Body of pancreas (tissue), 4 donors: ENCODE measurements at regions not wholly inside any gene's neighbourhood (a gene's known extent, or its start where the extent isn't known, plus 50 kb on each side); places are given as distances from the start of the nearest gene placed in this dataset.
"Not testable (repeated sequence)": the region's sequence is repeated elsewhere in the genome, so short reads cannot be mapped to it uniquely, and the experiment has no call there.

Experiments
- ATAC-seq: fragments of 150-250 bp; one replicate; pipeline ENCODE4 v1.9.1; 2016
- DNase-seq, 4 donors: peaks; one replicate each; pipeline ENCODE4 v3.0.0-alpha.2; 2019
- H3K27ac ChIP-seq, 4 donors: fragments of 200-600 bp; sonication (generic); 1 replicate in 3 of 4; 2 replicates in 1 of 4; pipeline versions ENCODE4 v1.5.1 to v1.6.1; 2016 to 2019; ENCODE audit warnings: mild to moderate bottlenecking in 1 of 4, mixed read lengths in 1 of 4, moderate library complexity in 1 of 4
- H3K27me3 ChIP-seq, 2 donors: fragments of 200-600 bp; sonication (generic); one replicate each; pipeline ENCODE4 v1.6.0; 2016; ENCODE audit warnings: mild to moderate bottlenecking in 1 of 2
- H3K36me3 ChIP-seq, 2 donors: fragments of 200-600 bp; sonication (generic); replicated peaks in 1 of 2; 2 replicates each; pipeline ENCODE4 v1.5.1; 2016; ENCODE audit warnings: low read depth in 2 of 2; ENCODE audit not compliant: insufficient read depth in 1 of 2
- H3K4me1 ChIP-seq: fragments of 200-600 bp; sonication (generic); one replicate; pipeline ENCODE4 v1.6.0; 2016
- H3K4me3 ChIP-seq, 2 donors: fragments of 200-600 bp; sonication (generic); 1 replicate in 1 of 2; 2 replicates in 1 of 2; pipeline ENCODE4 v1.5.1; 2016 to 2019
- H3K9me3 ChIP-seq, 3 donors: fragments of 200-600 bp; sonication (generic); 1 replicate in 2 of 3; 2 replicates in 1 of 3; pipeline ENCODE4 v1.5.1; 2016
- CTCF ChIP-seq, 7 experiments: fragments of 450-650 bp in 4 of 7; fragments of 200-600 bp in 3 of 7; sonication (generic) in 3 of 7; IDR thresholded peaks; one replicate each; pipeline ENCODE4 v1.5.1; 2016 to 2019; ENCODE audit warnings: antibody characterized with exemption in 7 of 7
- POLR2A ChIP-seq, 3 donors: fragments of 450-650 bp; IDR thresholded peaks; one replicate each; pipeline ENCODE4 v1.6.1; 2016; ENCODE audit warnings: antibody characterized with exemption in 3 of 3, mild to moderate bottlenecking in 2 of 3
- WGBS, 2 donors: methylation state at CpG; one replicate each; pipeline ENCODE4 v1.1.5; 2017; 5-methylcytosine and 5-hydroxymethylcytosine counted together
- intact Hi-C: fragments of 100-400 bp; cut with DNase I; formaldehyde crosslinking; loops from one replicate; pipeline ENCODE4 v1.15.1; 2023

DNA sequence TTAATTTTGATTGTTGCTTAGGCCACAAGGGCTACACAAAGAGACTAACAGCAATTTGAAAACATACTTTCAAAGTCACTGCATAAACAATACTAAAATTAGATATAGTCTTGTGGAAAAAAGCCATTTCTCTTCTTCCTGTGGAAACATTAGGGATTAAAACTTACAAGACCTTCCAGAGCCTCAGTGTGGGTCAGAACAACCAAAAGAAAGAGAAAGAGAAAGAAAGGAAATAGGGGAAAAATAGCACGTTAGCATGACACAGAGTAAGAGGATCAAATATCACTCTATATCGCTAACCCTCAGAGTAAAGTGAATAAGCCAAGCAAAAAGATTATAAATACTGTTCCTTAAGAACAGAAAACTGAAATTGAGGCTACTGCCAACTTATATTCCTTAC is 127.8 kb upstream of the DIAPH2 start:
- no peak for DNase-seq

GRCh38 chrX:96561129-96561528 is 123.5 kb upstream of the DIAPH2 start:
- intact Hi-C loops, H3K36me3 ChIP-seq, H3K9me3 ChIP-seq, ATAC-seq, H3K27ac ChIP-seq, H3K4me3 ChIP-seq, H3K4me1 ChIP-seq, H3K27me3 ChIP-seq: not testable (repeated sequence)
- 21 to 23% methylated on average over 5 of the region's 5 CpGs for WGBS, 2 donors
- peak; percentile 11 to 25 (median 16) for DNase-seq

More for the DNA sequence above, 127.8 kb upstream of the DIAPH2 start:
- Histone ChIP-seq H3K4me1 (no peaks in the 10 kb centered on the region), H3K27ac (no peak overlapping the region), H3K9me3 (no peaks in the 10 kb centered on the region), H3K27me3 (no peaks in the 10 kb centered on the region), H3K36me3 (no peaks in the 10 kb centered on the region), H3K4me3 (no peak overlapping the region)
- TF ChIP-seq CTCF (IDR thresholded peaks at IDR 0.05), result no peak
- intact Hi-C loops, result no loop called here
- no peak for ATAC-seq
- 71 to 80% methylated on average over 2 of the region's 2 CpGs for WGBS, 2 donors

- 33 to 40% methylated on average over 1 of the region's 1 CpG for WGBS, 2 donors
- Histone ChIP-seq H3K36me3 (no peaks in the 10 kb centered on the region), H3K27ac (no peak overlapping the region), H3K9me3 (no peaks in the 10 kb centered on the region), H3K27me3 (no peaks in the 10 kb centered on the region), H3K4me3 (no peak overlapping the region), H3K4me1 (peaks cover 10% of the 10 kb centered on the region)
- ATAC-seq, result peak; percentile 70
- intact Hi-C loops, result no loop called here
- no peak for TF ChIP-seq CTCF (IDR thresholded peaks at IDR 0.05)
- no peak for TF ChIP-seq POLR2A (IDR thresholded peaks at IDR 0.05)
- peak in 1 of 4 donors; percentile 4 for DNase-seq
These were observed 121.0 kb upstream of the DIAPH2 start for GRCh38 chrX:96563646-96564045.

- Histone ChIP-seq H3K27me3 (no peaks in the 10 kb centered on the region), H3K36me3 (no peaks in the 10 kb centered on the region), H3K4me3 (no peak overlapping the region), H3K4me1 (peaks cover 10% of the 10 kb centered on the region), H3K27ac (no peak overlapping the region), H3K9me3 (no peaks in the 10 kb centered on the region)
- ATAC-seq, result peak; percentile 30
- peak in 1 of 4 donors; percentile 1 for DNase-seq
- no peak for TF ChIP-seq CTCF (IDR thresholded peaks at IDR 0.05)
- WGBS, 2 donors, result 63% methylated on average over 1 of the region's 1 CpG
- intact Hi-C loops, result no loop called here
These were observed 120.0 kb upstream of the DIAPH2 start for GRCh38 chrX:96564595-96564994.

- intact Hi-C loops, result no loop called here
- no peak for ATAC-seq
- no peak overlapping the region for H3K4me3 ChIP-seq
- 85 to 87% methylated on average over 3 of the region's 3 CpGs for WGBS, 2 donors
- no peak for TF ChIP-seq POLR2A (IDR thresholded peaks at IDR 0.05)
- no peak for TF ChIP-seq CTCF (IDR thresholded peaks at IDR 0.05)
- no peak for DNase-seq
- H3K27me3 ChIP-seq, result no peaks in the 10 kb centered on the region
- H3K27ac ChIP-seq, result no peak overlapping the region
- H3K4me1 ChIP-seq, result peaks cover 10% of the 10 kb centered on the region
- H3K9me3 ChIP-seq, result no peaks in the 10 kb centered on the region
- no peaks in the 10 kb centered on the region for H3K36me3 ChIP-seq
These were observed 117.8 kb upstream of the DIAPH2 start for GRCh38 chrX:96566878-96567277.
